NCI-H187 (cell line): ENCODE measurements at regions not wholly inside any gene's neighbourhood (a gene's known extent, or its start where the extent isn't known, plus 50 kb on each side); places are given as distances from the start of the nearest gene placed in this dataset.

Source experiments
- DNase-seq, 2 experiments: peaks; one replicate each; lab custom pipeline; 2025; lab: John Stamatoyannopoulos, UW

GRCh38 chr16:81185416-81185815 lies 53.1 kb upstream of the BCO1 start:
- DNase-seq = no peak

- DNase-seq = peak; percentile 20 to 66
Observed at GRCh38 chr16:81181013-81181720, 57.3 kb upstream of the BCO1 start.

GRCh38 chr16:81180578-81180977 lies 57.9 kb upstream of the BCO1 start:
- DNase-seq = no peak

- no peak for DNase-seq
Observed at GRCh38 chr16:81179219-81179618, 59.3 kb upstream of the BCO1 start.

- DNase-seq = no peak
Observed at GRCh38 chr16:81175325-81175891, 63.1 kb upstream of the BCO1 start.

- no peak for DNase-seq
Observed at GRCh38 chr16:81174644-81175324, 63.7 kb upstream of the BCO1 start.

- no peak for DNase-seq
Observed at GRCh38 chr16:81172769-81173658, 65.5 kb upstream of the BCO1 start.

GRCh38 chr16:81170824-81171223 lies 67.7 kb upstream of the BCO1 start:
- DNase-seq = no peak

- DNase-seq = no peak
Observed at GRCh38 chr16:81168406-81168805, 70.1 kb upstream of the BCO1 start.

- no peak for DNase-seq
Observed at GRCh38 chr16:81167851-81168250, 70.6 kb upstream of the BCO1 start.

GRCh38 chr16:81166417-81167300 lies 70.5 kb upstream of the GCSH start:
- DNase-seq = no peak

- DNase-seq = no peak
Observed at GRCh38 chr16:81165411-81166097, 69.4 kb upstream of the GCSH start.

GRCh38 chr16:81164958-81165357 lies 68.8 kb upstream of the GCSH start:
- no peak for DNase-seq

GRCh38 chr16:81164481-81164880 lies 68.3 kb upstream of the GCSH start:
- no peak for DNase-seq

GRCh38 chr16:81163671-81164070 lies 67.5 kb upstream of the GCSH start:
- no peak for DNase-seq

- DNase-seq = no peak
Observed at GRCh38 chr16:81158964-81159363, 62.8 kb upstream of the GCSH start.

GRCh38 chr16:81155769-81156168 lies 59.6 kb upstream of the GCSH start:
- DNase-seq = no peak

GRCh38 chr16:81151648-81152310 lies 55.6 kb upstream of the GCSH start:
- DNase-seq = no peak

GRCh38 chr16:81149614-81150013 lies 53.4 kb upstream of the GCSH start:
- DNase-seq = no peak

GRCh38 chr16:81148277-81148676 lies 52.1 kb upstream of the GCSH start:
- DNase-seq = no peak
